ENCODE measurements at regions not wholly inside any gene's neighbourhood (a gene's known extent, or its start where the extent isn't known, plus 50 kb on each side); places are given as distances from the start of the nearest gene placed in this dataset.
"Not testable (repeated sequence)": the region's sequence is repeated elsewhere in the genome, so short reads cannot be mapped to it uniquely, and the experiment has no call there.

- TF ChIP-seq CTCF (IDR thresholded peaks at IDR 0.05) = no peak
- Mint-ChIP-seq H3K27me3 (ENCODE audit: low read depth) (peaks cover 2% of the 10 kb centered on the region), H3K4me3 (ENCODE audit: unreplicated experiment) (no peak overlapping the region), H3K9me3 (ENCODE audit: low read depth) (peaks cover 4% of the 10 kb centered on the region), H3K36me3 (ENCODE audit: low read depth) (no peaks in the 10 kb centered on the region), H3K4me1 (ENCODE audit: low read depth) (peaks cover 3% of the 10 kb centered on the region), H3K27ac (ENCODE audit: unreplicated experiment) (no peak overlapping the region)
- no peak for DNase-seq (ENCODE audit: low spot score)
Observed at GRCh38 chr2:122034777-122035176, 279.3 kb downstream of the TSN start.

- H3K4me1 Mint-ChIP-seq (ENCODE audit: low read depth); H3K4me3 Mint-ChIP-seq (ENCODE audit: unreplicated experiment); H3K36me3 Mint-ChIP-seq (ENCODE audit: low read depth); DNase-seq (ENCODE audit: low spot score); H3K9me3 Mint-ChIP-seq (ENCODE audit: low read depth); H3K27ac Mint-ChIP-seq (ENCODE audit: unreplicated experiment): not testable (repeated sequence)
- peaks cover 14% of the 10 kb centered on the region for H3K27me3 Mint-ChIP-seq (ENCODE audit: low read depth)
Observed at GRCh38 chr2:122038816-122039215, 283.4 kb downstream of the TSN start.

GRCh38 chr2:122041455-122041854, 286.0 kb downstream of the TSN start:
- Mint-ChIP-seq H3K9me3 (ENCODE audit: low read depth) (peaks cover 7% of the 10 kb centered on the region), H3K27ac (ENCODE audit: unreplicated experiment) (no peak overlapping the region), H3K36me3 (ENCODE audit: low read depth) (no peaks in the 10 kb centered on the region), H3K27me3 (ENCODE audit: low read depth) (peaks cover 14% of the 10 kb centered on the region), H3K4me3 (ENCODE audit: unreplicated experiment) (no peak overlapping the region), H3K4me1 (ENCODE audit: low read depth) (no peaks in the 10 kb centered on the region)
- DNase-seq (ENCODE audit: low spot score) = no peak
- TF ChIP-seq CTCF (IDR thresholded peaks at IDR 0.05) = no peak

- not testable (repeated sequence) for H3K9me3 Mint-ChIP-seq (ENCODE audit: low read depth); H3K4me3 Mint-ChIP-seq (ENCODE audit: unreplicated experiment); DNase-seq (ENCODE audit: low spot score); H3K27me3 Mint-ChIP-seq (ENCODE audit: low read depth); H3K4me1 Mint-ChIP-seq (ENCODE audit: low read depth); H3K36me3 Mint-ChIP-seq (ENCODE audit: low read depth); H3K27ac Mint-ChIP-seq (ENCODE audit: unreplicated experiment)
Observed at GRCh38 chr2:122051659-122052058, 296.2 kb downstream of the TSN start.

GRCh38 chr2:122055521-122055931, 300.1 kb downstream of the TSN start:
- no peaks in the 10 kb centered on the region for H3K9me3 Mint-ChIP-seq (ENCODE audit: low read depth)
- TF ChIP-seq CTCF (IDR thresholded peaks at IDR 0.05) = no peak
- no peak overlapping the region for H3K4me3 Mint-ChIP-seq (ENCODE audit: unreplicated experiment)
- no peak for DNase-seq (ENCODE audit: low spot score)
- no peak overlapping the region for H3K27ac Mint-ChIP-seq (ENCODE audit: unreplicated experiment)
- no peaks in the 10 kb centered on the region for H3K36me3 Mint-ChIP-seq (ENCODE audit: low read depth)
- H3K4me1 Mint-ChIP-seq (ENCODE audit: low read depth) = no peaks in the 10 kb centered on the region
- peaks cover 6% of the 10 kb centered on the region for H3K27me3 Mint-ChIP-seq (ENCODE audit: low read depth)

- no peak for DNase-seq (ENCODE audit: low spot score)
- Mint-ChIP-seq H3K4me3 (ENCODE audit: unreplicated experiment) (no peak overlapping the region), H3K9me3 (ENCODE audit: low read depth) (no peaks in the 10 kb centered on the region), H3K4me1 (ENCODE audit: low read depth) (peaks cover 2% of the 10 kb centered on the region), H3K36me3 (ENCODE audit: low read depth) (no peaks in the 10 kb centered on the region), H3K27me3 (ENCODE audit: low read depth) (peaks cover 6% of the 10 kb centered on the region), H3K27ac (ENCODE audit: unreplicated experiment) (no peak overlapping the region)
- TF ChIP-seq CTCF (IDR thresholded peaks at IDR 0.05) = no peak
Observed at GRCh38 chr2:122056853-122057252, 301.4 kb downstream of the TSN start.

Measured in chondrocyte (in vitro differentiated cells).